Astrocyte of the spinal cord (primary cell): ENCODE measurements at regions not wholly inside any gene's neighbourhood (a gene's known extent, or its start where the extent isn't known, plus 50 kb on each side); places are given as distances from the start of the nearest gene placed in this dataset.

Source experiments
- DNase-seq: peaks from one replicate; pipeline ENCODE4 v3.0.0; 2011; ENCODE audit warnings: low read depth, low spot score
- H3K4me3 ChIP-seq: 2 replicates; pipeline ENCODE4 v1.5.1; 2011; ENCODE audit warnings: low read depth, mild to moderate bottlenecking, low read length, moderate library complexity
- CTCF ChIP-seq: IDR thresholded peaks from 2 replicates; pipeline ENCODE4 v1.5.1; 2012; ENCODE audit warnings: low read depth, mild to moderate bottlenecking, low read length, inconsistent platforms
- in situ Hi-C: cut with HindIII; loops from 2 replicates; pipeline ENCODE4 v1.10.0; 2017; ENCODE audit warnings: low sequenced_read_pairs

GRCh38 chr10:78455811-78456210, 422.1 kb downstream of the RPS24 start:
- in situ Hi-C loops = no loop called here
- no peak overlapping the region for H3K4me3 ChIP-seq
- no peak for TF ChIP-seq CTCF
- DNase-seq = no peak

- no peak overlapping the region for H3K4me3 ChIP-seq
- DNase-seq = no peak
- in situ Hi-C loops = no loop called here
- no peak for TF ChIP-seq CTCF
Observed at GRCh38 chr10:78456649-78457400, 423.2 kb downstream of the RPS24 start.

- in situ Hi-C loops = no loop called here
- H3K4me3 ChIP-seq = no peak overlapping the region
- TF ChIP-seq CTCF = no peak
- DNase-seq = peak; percentile 81
Observed at GRCh38 chr10:78457804-78458482, 424.3 kb downstream of the RPS24 start.

- in situ Hi-C loops = no loop called here
- no peak overlapping the region for H3K4me3 ChIP-seq
- DNase-seq = peak; percentile 64
- TF ChIP-seq CTCF = no peak
Observed at GRCh38 chr10:78458983-78459638, 425.4 kb downstream of the RPS24 start.

GRCh38 chr10:78459639-78460037, 426.0 kb downstream of the RPS24 start:
- TF ChIP-seq CTCF = no peak
- no peak for DNase-seq
- no peak overlapping the region for H3K4me3 ChIP-seq
- in situ Hi-C loops = no loop called here

GRCh38 chr10:78460204-78460603, 426.5 kb downstream of the RPS24 start:
- no peak overlapping the region for H3K4me3 ChIP-seq
- no peak for TF ChIP-seq CTCF
- in situ Hi-C loops = no loop called here
- DNase-seq = no peak
